Mucosa of descending colon (tissue), 3 donors: ENCODE measurements at regions not wholly inside any gene's neighbourhood (a gene's known extent, or its start where the extent isn't known, plus 50 kb on each side); places are given as distances from the start of the nearest gene placed in this dataset.
"Not testable (repeated sequence)": the region's sequence is repeated elsewhere in the genome, so short reads cannot be mapped to it uniquely, and the experiment has no call there.

Experiments used
- ATAC-seq: fragments of 200-7000 bp; cut with Tn5 transposase; one replicate; pipeline ENCODE4 v1.9.1; 2020; ENCODE audit warnings: mild to moderate bottlenecking, moderate library complexity
- DNase-seq, 3 donors: peaks; one replicate each; pipeline ENCODE4 v3.0.0-alpha.2; 2020
- H3K36me3 ChIP-seq: fragments of 200-600 bp; one replicate; pipeline ENCODE4 v1.8.0; 2021; ENCODE audit warnings: low read depth, mild to moderate bottlenecking
- H3K4me1 ChIP-seq: fragments of 200-600 bp; one replicate; pipeline ENCODE4 v1.8.0; 2021; ENCODE audit warnings: low read depth, mild to moderate bottlenecking
- H3K4me3 ChIP-seq: fragments of 200-600 bp; one replicate; pipeline ENCODE4 v1.8.0; 2021; ENCODE audit warnings: mild to moderate bottlenecking
- H3K9me3 ChIP-seq: fragments of 200-600 bp; one replicate; pipeline ENCODE4 v1.8.0; 2021; ENCODE audit warnings: mild to moderate bottlenecking
- CTCF ChIP-seq: fragments of 200-600 bp; IDR thresholded peaks from one replicate; pipeline ENCODE4 v1.8.0; 2022; ENCODE audit warnings: antibody characterized with exemption, mild to moderate bottlenecking
- intact Hi-C, 2 donors: fragments of 100-400 bp; cut with DNase I in 1 of 2; cut with micrococcal nuclease in 1 of 2; formaldehyde crosslinking; loops; one replicate each; pipeline versions ENCODE4 v1.11.0 to v1.11.1; 2022; cut with DNase I, micrococcal nuclease
- donor health status: DM: no; HTN: no; CAD: no; lungs with moderate emphysema.
- donor health status: DM: no; HTN: no; CAD: no.
- donor health status: DM: no; HTN: yes; CAD: no.

GRCh38 chr15:58374147-58374546, 57.6 kb upstream of the LIPC start:
- TF ChIP-seq CTCF = no peak
- intact Hi-C loops = no loop called here
- no peak for ATAC-seq
- Histone ChIP-seq H3K9me3 (peaks cover 9% of the 10 kb centered on the region), H3K4me1 (no peaks in the 10 kb centered on the region), H3K4me3 (no peak overlapping the region), H3K36me3 (no peaks in the 10 kb centered on the region)
- DNase-seq = no peak

GRCh38 chr15:58377193-58377592, 54.6 kb upstream of the LIPC start:
- ATAC-seq (no peak), DNase-seq (no peak)
- no peak overlapping the region for H3K4me3 ChIP-seq
- no peak for TF ChIP-seq CTCF
- peaks cover 7% of the 10 kb centered on the region for H3K9me3 ChIP-seq
- no peaks in the 10 kb centered on the region for H3K4me1 ChIP-seq
- H3K36me3 ChIP-seq = no peaks in the 10 kb centered on the region
- intact Hi-C loops = no loop called here

GRCh38 chr15:58378241-58379085, 53.3 kb upstream of the LIPC start:
- no peak for TF ChIP-seq CTCF
- DNase-seq = no peak
- Histone ChIP-seq H3K4me3 (no peak overlapping the region), H3K9me3 (peaks cover 4% of the 10 kb centered on the region), H3K36me3 (no peaks in the 10 kb centered on the region), H3K4me1 (no peaks in the 10 kb centered on the region)
- intact Hi-C loops = no loop called here
- no peak for ATAC-seq

GRCh38 chr15:58379454-58379853, 52.3 kb upstream of the LIPC start:
- ATAC-seq, DNase-seq, H3K9me3 ChIP-seq, H3K4me3 ChIP-seq, H3K4me1 ChIP-seq, intact Hi-C loops, H3K36me3 ChIP-seq: not testable (repeated sequence)

GRCh38 chr15:58380280-58380945, 51.4 kb upstream of the LIPC start:
- DNase-seq (no peak), ATAC-seq (no peak)
- Histone ChIP-seq H3K4me3 (no peak overlapping the region), H3K9me3 (peaks cover 4% of the 10 kb centered on the region), H3K36me3 (no peaks in the 10 kb centered on the region), H3K4me1 (no peaks in the 10 kb centered on the region)
- intact Hi-C loops = no loop called here
- TF ChIP-seq CTCF = no peak

GRCh38 chr15:58381697-58382096, 50.1 kb upstream of the LIPC start:
- no peak for TF ChIP-seq CTCF
- intact Hi-C loops = no loop called here

More at GRCh38 chr15:58381697-58382096, 50.1 kb upstream of the LIPC start:
- no peaks in the 10 kb centered on the region for H3K4me1 ChIP-seq
- H3K4me3 ChIP-seq = no peak overlapping the region
- peaks cover 4% of the 10 kb centered on the region for H3K9me3 ChIP-seq
- H3K36me3 ChIP-seq = no peaks in the 10 kb centered on the region
- DNase-seq (no peak), ATAC-seq (no peak)
